ENCODE measurements at regions not wholly inside any gene's neighbourhood (a gene's known extent, or its start where the extent isn't known, plus 50 kb on each side); places are given as distances from the start of the nearest gene placed in this dataset.

DNA sequence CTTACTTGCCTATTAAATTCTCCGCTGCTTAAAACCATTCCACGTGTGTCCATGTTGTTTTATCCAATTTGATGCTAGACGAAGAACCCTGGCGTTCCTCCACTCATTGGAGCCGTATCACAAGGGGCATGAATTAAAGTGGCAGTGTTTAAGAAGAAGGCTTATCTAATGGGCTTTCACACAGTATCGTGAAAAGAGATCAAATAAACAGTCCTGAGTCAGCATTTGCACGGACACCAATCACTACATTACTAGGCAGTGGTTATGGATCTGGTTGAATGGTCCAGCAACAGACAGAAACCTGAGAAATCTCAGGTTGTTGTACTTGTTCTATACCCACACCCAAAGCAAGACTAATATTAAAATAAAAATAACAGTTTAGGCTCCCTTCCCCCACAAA is 671.6 kb downstream of the FAT4 start:
- Mint-ChIP-seq H3K9me3 (ENCODE audit: insufficient read depth) (no peaks in the 10 kb centered on the region), H3K27me3 (no peaks in the 10 kb centered on the region), H3K4me3 (no peak overlapping the region), H3K4me1 (no peaks in the 10 kb centered on the region), H3K27ac (no peak overlapping the region)
- intact Hi-C loops (cut with micrococcal nuclease) = no loop called here
- DNase-seq (no peak), ATAC-seq (ENCODE audit: low read depth) (no peak)
- no peak overlapping the region for H3K4me2 ChIP-seq (replicated peaks; ENCODE audit: low read depth, low read length, poor library complexity, severe bottlenecking)
- H3K4me1 ChIP-seq (ENCODE audit: control insufficient read depth in 2 of 2, insufficient read depth in 2 of 2, low read length in 2 of 2) = no peaks in the 10 kb centered on the region
- no peak overlapping the region for H3K9ac ChIP-seq (ENCODE audit: low read length)
- no peak overlapping the region for H3K4me3 ChIP-seq (ENCODE audit: control extremely low read depth in 1 of 5, extremely low read depth in 1 of 5, insufficient read depth in 1 of 5, low read depth in 2 of 5, low read length in 4 of 5)
- no peaks in the 10 kb centered on the region for H3K79me2 ChIP-seq (ENCODE audit: control insufficient read depth, insufficient read depth, low read length)
- ChIA-PET CTCF (no interaction called here), POLR2A (no interaction called here)
- H4K20me1 ChIP-seq (ENCODE audit: control insufficient read depth, insufficient read depth, low read length, poor library complexity, severe bottlenecking) = no peaks in the 10 kb centered on the region
- no peaks in the 10 kb centered on the region for H3K27me3 ChIP-seq (replicated peaks in 1 of 4; ENCODE audit: control extremely low read depth in 1 of 4, control insufficient read depth in 3 of 4, insufficient read depth in 4 of 4, low read length in 3 of 4)
- H3K9me3 ChIP-seq (ENCODE audit: control extremely low read depth in 1 of 3, control insufficient read depth in 2 of 3, insufficient read depth in 1 of 3, low read length in 2 of 3) = no peaks in the 10 kb centered on the region
- H3K36me3 ChIP-seq (replicated peaks in 1 of 2; ENCODE audit: control extremely low read depth in 1 of 2, control insufficient read depth in 1 of 2, extremely low read depth in 1 of 2, insufficient read depth in 2 of 2, low read length in 1 of 2) = no peaks in the 10 kb centered on the region
- H3K27ac ChIP-seq (ENCODE audit: low read length in 2 of 2) = no peak overlapping the region
- no peak overlapping the region for H2AFZ ChIP-seq (ENCODE audit: insufficient read depth, low read depth, low read length, poor library complexity, severe bottlenecking)
- 100% methylated on average over 1 of the region's 7 CpGs for WGBS (ENCODE audit: insufficient coverage)
- TF ChIP-seq EZH2 (IDR thresholded peaks at IDR 0.05; ENCODE audit: borderline replicate concordance, insufficient read depth, low read depth, low read length, poor library complexity, severe bottlenecking) = no peak
- TF ChIP-seq, protein P1, sequence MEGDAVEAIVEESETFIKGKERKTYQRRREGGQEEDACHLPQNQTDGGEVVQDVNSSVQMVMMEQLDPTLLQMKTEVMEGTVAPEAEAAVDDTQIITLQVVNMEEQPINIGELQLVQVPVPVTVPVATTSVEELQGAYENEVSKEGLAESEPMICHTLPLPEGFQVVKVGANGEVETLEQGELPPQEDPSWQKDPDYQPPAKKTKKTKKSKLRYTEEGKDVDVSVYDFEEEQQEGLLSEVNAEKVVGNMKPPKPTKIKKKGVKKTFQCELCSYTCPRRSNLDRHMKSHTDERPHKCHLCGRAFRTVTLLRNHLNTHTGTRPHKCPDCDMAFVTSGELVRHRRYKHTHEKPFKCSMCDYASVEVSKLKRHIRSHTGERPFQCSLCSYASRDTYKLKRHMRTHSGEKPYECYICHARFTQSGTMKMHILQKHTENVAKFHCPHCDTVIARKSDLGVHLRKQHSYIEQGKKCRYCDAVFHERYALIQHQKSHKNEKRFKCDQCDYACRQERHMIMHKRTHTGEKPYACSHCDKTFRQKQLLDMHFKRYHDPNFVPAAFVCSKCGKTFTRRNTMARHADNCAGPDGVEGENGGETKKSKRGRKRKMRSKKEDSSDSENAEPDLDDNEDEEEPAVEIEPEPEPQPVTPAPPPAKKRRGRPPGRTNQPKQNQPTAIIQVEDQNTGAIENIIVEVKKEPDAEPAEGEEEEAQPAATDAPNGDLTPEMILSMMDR (IDR thresholded peaks at IDR 0.05) = no peak

DNA sequence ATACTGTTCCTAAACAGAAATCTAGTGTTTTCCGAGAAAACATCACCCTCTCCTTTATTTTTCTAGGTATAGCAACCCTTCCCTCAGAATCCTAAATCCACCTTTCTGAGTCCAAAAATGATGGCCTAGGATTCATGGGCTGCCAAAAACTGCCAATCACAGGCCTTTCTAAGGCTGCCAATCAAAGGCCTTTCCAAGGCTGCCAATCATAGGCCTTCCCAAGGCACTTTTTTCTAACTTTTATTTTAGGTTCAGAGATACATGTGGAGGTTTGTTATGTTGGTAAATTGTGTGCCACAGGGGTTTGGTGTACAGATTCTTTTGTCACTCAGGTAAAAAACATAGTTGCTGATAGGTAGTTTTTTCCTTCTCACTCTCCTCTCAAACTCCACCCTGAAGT is 673.7 kb downstream of the FAT4 start:
- H4K20me1 ChIP-seq (ENCODE audit: control insufficient read depth, insufficient read depth, low read length, poor library complexity, severe bottlenecking) = no peaks in the 10 kb centered on the region
- DNase-seq = no peak
- ChIA-PET POLR2A (no interaction called here), CTCF (no interaction called here)
- no peak overlapping the region for H3K27ac ChIP-seq (ENCODE audit: low read length in 2 of 2)
- H3K27me3 Mint-ChIP-seq = no peaks in the 10 kb centered on the region
- no peaks in the 10 kb centered on the region for H3K4me1 Mint-ChIP-seq
- H3K9ac ChIP-seq (ENCODE audit: low read length) = no peak overlapping the region
- H2AFZ ChIP-seq (ENCODE audit: insufficient read depth, low read depth, low read length, poor library complexity, severe bottlenecking) = no peak overlapping the region
- H3K4me3 ChIP-seq (ENCODE audit: control extremely low read depth in 1 of 5, extremely low read depth in 1 of 5, insufficient read depth in 1 of 5, low read depth in 2 of 5, low read length in 4 of 5) = no peak overlapping the region
- no peaks in the 10 kb centered on the region for H3K9me3 Mint-ChIP-seq (ENCODE audit: insufficient read depth)
- no peaks in the 10 kb centered on the region for H3K4me1 ChIP-seq (ENCODE audit: control insufficient read depth in 2 of 2, insufficient read depth in 2 of 2, low read length in 2 of 2)
- intact Hi-C loops (cut with micrococcal nuclease) = no loop called here
- H3K79me2 ChIP-seq (ENCODE audit: control insufficient read depth, insufficient read depth, low read length) = no peaks in the 10 kb centered on the region
- no peak overlapping the region for H3K4me2 ChIP-seq (replicated peaks; ENCODE audit: low read depth, low read length, poor library complexity, severe bottlenecking)
- H3K27ac Mint-ChIP-seq = no peak overlapping the region
- ATAC-seq (ENCODE audit: low read depth) = no peak
- H3K27me3 ChIP-seq (replicated peaks in 1 of 4; ENCODE audit: control extremely low read depth in 1 of 4, control insufficient read depth in 3 of 4, insufficient read depth in 4 of 4, low read length in 3 of 4) = no peaks in the 10 kb centered on the region
- WGBS (ENCODE audit: insufficient coverage) = no CpG with 5 or more reads among the region's 1 CpG
- no peak overlapping the region for H3K4me3 Mint-ChIP-seq
- no peaks in the 10 kb centered on the region for H3K9me3 ChIP-seq (ENCODE audit: control extremely low read depth in 1 of 3, control insufficient read depth in 2 of 3, insufficient read depth in 1 of 3, low read length in 2 of 3)
- no peaks in the 10 kb centered on the region for H3K36me3 ChIP-seq (replicated peaks in 1 of 2; ENCODE audit: control extremely low read depth in 1 of 2, control insufficient read depth in 1 of 2, extremely low read depth in 1 of 2, insufficient read depth in 2 of 2, low read length in 1 of 2)
- TF ChIP-seq, protein P1 (IDR thresholded peaks at IDR 0.05) = no peak
- no peak for TF ChIP-seq EZH2 (IDR thresholded peaks at IDR 0.05; ENCODE audit: borderline replicate concordance, insufficient read depth, low read depth, low read length, poor library complexity, severe bottlenecking)

All from B cell (primary cell).